Osteocyte (in vitro differentiated cells): ENCODE measurements at regions not wholly inside any gene's neighbourhood (a gene's known extent, or its start where the extent isn't known, plus 50 kb on each side); places are given as distances from the start of the nearest gene placed in this dataset.

ENCODE experiments used
- DNase-seq: peaks from one replicate; pipeline ENCODE4 v3.0.0; 2021; ENCODE audit warnings: mixed read lengths; ENCODE audit not compliant: unreplicated experiment; ENCODE audit errors: extremely low spot score
- H3K27ac Mint-ChIP-seq: one replicate; pipeline ENCODE4 v1.8.0; 2021; ENCODE audit warnings: mild to moderate bottlenecking, mixed read lengths; ENCODE audit not compliant: unreplicated experiment
- H3K27me3 Mint-ChIP-seq: one replicate; pipeline ENCODE4 v1.8.0; 2021; ENCODE audit warnings: mixed read lengths; ENCODE audit not compliant: unreplicated experiment
- H3K36me3 Mint-ChIP-seq: one replicate; pipeline ENCODE4 v1.8.0; 2021; ENCODE audit warnings: mixed read lengths; ENCODE audit not compliant: unreplicated experiment
- H3K4me1 Mint-ChIP-seq: one replicate; pipeline ENCODE4 v1.8.0; 2021; ENCODE audit warnings: mixed read lengths; ENCODE audit not compliant: unreplicated experiment
- H3K4me3 Mint-ChIP-seq: one replicate; pipeline ENCODE4 v1.8.0; 2021; ENCODE audit warnings: mild to moderate bottlenecking, moderate library complexity, mixed read lengths; ENCODE audit not compliant: unreplicated experiment
- H3K9me3 Mint-ChIP-seq: one replicate; pipeline ENCODE4 v1.8.0; 2021; ENCODE audit warnings: mixed read lengths; ENCODE audit not compliant: unreplicated experiment
- CTCF ChIP-seq: fragments of 200-600 bp; sonication (generic); IDR thresholded peaks from 2 replicates; pipeline ENCODE4 v1.5.0; 2021; ENCODE audit warnings: antibody characterized with exemption, mild to moderate bottlenecking, moderate library complexity

GRCh38 chr18:39622431-39622830, 2056.8 kb upstream of the CELF4 start:
- Mint-ChIP-seq H3K36me3 (no peaks in the 10 kb centered on the region), H3K9me3 (no peaks in the 10 kb centered on the region), H3K27ac (no peak overlapping the region), H3K4me1 (peaks cover 35% of the 10 kb centered on the region), H3K4me3 (no peak overlapping the region), H3K27me3 (no peaks in the 10 kb centered on the region)
- TF ChIP-seq CTCF, result no peak
- no peak for DNase-seq

GRCh38 chr18:39620551-39621168, 2055.1 kb upstream of the CELF4 start:
- Mint-ChIP-seq H3K27me3 (no peaks in the 10 kb centered on the region), H3K4me1 (peaks cover 32% of the 10 kb centered on the region), H3K4me3 (no peak overlapping the region), H3K9me3 (no peaks in the 10 kb centered on the region), H3K36me3 (no peaks in the 10 kb centered on the region), H3K27ac (no peak overlapping the region)
- DNase-seq, result no peak
- TF ChIP-seq CTCF, result no peak

GRCh38 chr18:39618265-39619003, 2052.8 kb upstream of the CELF4 start:
- no peaks in the 10 kb centered on the region for H3K9me3 Mint-ChIP-seq
- TF ChIP-seq CTCF, result no peak
- no peak overlapping the region for H3K4me3 Mint-ChIP-seq
- H3K27ac Mint-ChIP-seq, result no peak overlapping the region
- H3K27me3 Mint-ChIP-seq, result no peaks in the 10 kb centered on the region
- DNase-seq, result no peak
- no peaks in the 10 kb centered on the region for H3K36me3 Mint-ChIP-seq
- H3K4me1 Mint-ChIP-seq, result peaks cover 21% of the 10 kb centered on the region

GRCh38 chr18:39611381-39612100, 2045.9 kb upstream of the CELF4 start:
- Mint-ChIP-seq H3K9me3 (no peaks in the 10 kb centered on the region), H3K27me3 (no peaks in the 10 kb centered on the region), H3K4me3 (peak overlapping the region; percentile 60), H3K4me1 (peaks cover 47% of the 10 kb centered on the region), H3K27ac (peak overlapping the region; percentile 90), H3K36me3 (no peaks in the 10 kb centered on the region)
- DNase-seq, result no peak
- no peak for TF ChIP-seq CTCF

GRCh38 chr18:39607034-39607433, 2041.4 kb upstream of the CELF4 start:
- no peak overlapping the region for H3K4me3 Mint-ChIP-seq
- H3K9me3 Mint-ChIP-seq, result no peaks in the 10 kb centered on the region
- H3K27ac Mint-ChIP-seq, result no peak overlapping the region
- no peaks in the 10 kb centered on the region for H3K27me3 Mint-ChIP-seq
- no peak for TF ChIP-seq CTCF
- H3K36me3 Mint-ChIP-seq, result no peaks in the 10 kb centered on the region
- DNase-seq, result no peak
- H3K4me1 Mint-ChIP-seq, result peaks cover 51% of the 10 kb centered on the region
